H9 (cell line): ENCODE measurements at regions not wholly inside any gene's neighbourhood (a gene's known extent, or its start where the extent isn't known, plus 50 kb on each side); places are given as distances from the start of the nearest gene placed in this dataset.

Experiments
- DNase-seq: peaks from one replicate; pipeline ENCODE4 v3.0.0-alpha.2; 2017
- H2AFZ ChIP-seq: one replicate; pipeline ENCODE4 v1.6.1; 2013; ENCODE audit warnings: mild to moderate bottlenecking, low read length, control low read depth, moderate library complexity
- H2AK5ac ChIP-seq: 2 replicates; pipeline ENCODE4 v1.6.1; 2013; ENCODE audit warnings: low read length, control low read depth, mixed read lengths; ENCODE audit not compliant: insufficient read length
- H2BK120ac ChIP-seq: one replicate; pipeline ENCODE4 v1.6.1; 2013; ENCODE audit warnings: low read depth, mild to moderate bottlenecking, low read length, control low read depth, inconsistent platforms; ENCODE audit not compliant: poor library complexity, severe bottlenecking
- H2BK12ac ChIP-seq: 2 replicates; pipeline ENCODE4 v1.6.1; 2013; ENCODE audit warnings: low read length, control low read depth, mixed read lengths, low read depth; ENCODE audit not compliant: insufficient read length
- H2BK15ac ChIP-seq: 2 replicates; pipeline ENCODE4 v1.6.1; 2013; ENCODE audit warnings: low read depth, low read length, control low read depth
- H2BK20ac ChIP-seq: one replicate; pipeline ENCODE4 v1.6.1; 2013; ENCODE audit warnings: low read depth, mild to moderate bottlenecking, low read length, control low read depth, inconsistent platforms; ENCODE audit not compliant: poor library complexity, severe bottlenecking
- H2BK5ac ChIP-seq: 2 replicates; pipeline ENCODE4 v1.6.1; 2013; ENCODE audit warnings: low read length, control low read depth, mixed read lengths; ENCODE audit not compliant: insufficient read length
- H3K14ac ChIP-seq: 2 replicates; pipeline ENCODE4 v1.6.1; 2013; ENCODE audit warnings: low read length, control low read depth; ENCODE audit not compliant: insufficient read depth
- H3K18ac ChIP-seq: 2 replicates; pipeline ENCODE4 v1.6.1; 2013; ENCODE audit warnings: low read depth, mild to moderate bottlenecking, mixed read lengths, low read length, control low read depth; ENCODE audit not compliant: insufficient read length
- H3K23ac ChIP-seq: 2 replicates; pipeline ENCODE4 v1.6.1; 2013; ENCODE audit warnings: low read length, control low read depth, mixed read lengths, low read depth; ENCODE audit not compliant: insufficient read length
- H3K23me2 ChIP-seq: 2 replicates; pipeline ENCODE4 v1.6.1; 2013; ENCODE audit warnings: low read depth, mild to moderate bottlenecking, mixed read lengths, low read length, control low read depth; ENCODE audit not compliant: insufficient read length, poor library complexity, severe bottlenecking
- H3K27ac ChIP-seq: 2 replicates; pipeline ENCODE4 v1.5.1; 2013; ENCODE audit warnings: low read length, control low read depth, mixed read lengths, low read depth; ENCODE audit not compliant: insufficient read length
- H3K27me3 ChIP-seq: 2 replicates; pipeline ENCODE4 v1.6.1; 2013; ENCODE audit warnings: low read length, control low read depth, inconsistent platforms; ENCODE audit not compliant: insufficient read depth
- H3K4ac ChIP-seq: 2 replicates; pipeline ENCODE4 v1.6.1; 2013; ENCODE audit warnings: low read depth, mild to moderate bottlenecking, control low read depth, inconsistent platforms, low read length, moderate library complexity
- H3K4me1 ChIP-seq: 2 replicates; pipeline ENCODE4 v1.6.1; 2013; ENCODE audit warnings: low read length, control low read depth, inconsistent platforms; ENCODE audit not compliant: insufficient read depth
- H3K4me2 ChIP-seq: 2 replicates; pipeline ENCODE4 v1.6.1; 2013; ENCODE audit warnings: low read length, control low read depth, mixed read lengths; ENCODE audit not compliant: insufficient read length, insufficient read depth
- H3K56ac ChIP-seq: 2 replicates; pipeline ENCODE4 v1.6.1; 2013; ENCODE audit warnings: low read depth, mild to moderate bottlenecking, mixed read lengths, low read length, control low read depth; ENCODE audit not compliant: insufficient read length
- H3K79me1 ChIP-seq: 2 replicates; pipeline ENCODE4 v1.6.1; 2013; ENCODE audit warnings: low read depth, mild to moderate bottlenecking, moderate library complexity, low read length, control low read depth, inconsistent platforms; ENCODE audit not compliant: insufficient read depth, poor library complexity, severe bottlenecking
- H3K79me2 ChIP-seq: 2 replicates; pipeline ENCODE4 v1.6.1; 2013; ENCODE audit warnings: low read length, control low read depth, inconsistent platforms; ENCODE audit not compliant: insufficient read depth
- H3K9ac ChIP-seq: 2 replicates; pipeline ENCODE4 v1.6.1; 2013; ENCODE audit warnings: low read length, control low read depth, mixed read lengths; ENCODE audit not compliant: insufficient read length; ENCODE audit errors: extremely low read depth
- H3K9me3 ChIP-seq: one replicate; pipeline ENCODE4 v1.6.1; 2013; ENCODE audit warnings: low read depth, low read length, inconsistent platforms; ENCODE audit not compliant: control insufficient read depth
- H3T11ph ChIP-seq: one replicate; pipeline ENCODE4 v1.6.1; 2013; ENCODE audit warnings: mild to moderate bottlenecking, low read length, control low read depth, inconsistent platforms
- H4K20me1 ChIP-seq: one replicate; pipeline ENCODE4 v1.6.1; 2013; ENCODE audit not compliant: control insufficient read depth, insufficient read length, insufficient read depth
- H4K5ac ChIP-seq: 2 replicates; pipeline ENCODE4 v1.6.1; 2013; ENCODE audit warnings: low read depth, mild to moderate bottlenecking, mixed read lengths, low read length, control low read depth; ENCODE audit not compliant: insufficient read length
- H4K8ac ChIP-seq: replicated peaks from 2 replicates; pipeline ENCODE4 v1.6.1; 2013; ENCODE audit warnings: low read length, control low read depth, mixed read lengths, low read depth; ENCODE audit not compliant: insufficient read length
- H4K91ac ChIP-seq: 2 replicates; pipeline ENCODE4 v1.6.1; 2013; ENCODE audit warnings: low read depth, mild to moderate bottlenecking, moderate library complexity, mixed read lengths, low read length, control low read depth; ENCODE audit not compliant: insufficient read length
- H3K27ac Mint-ChIP-seq, 3 experiments: 2 replicates in 2 of 3; 3 replicates in 1 of 3; pipeline ENCODE4 v1.8.0; 2020 to 2021; ENCODE audit warnings: mixed read lengths in 3 of 3, mild to moderate bottlenecking in 1 of 3, moderate library complexity in 1 of 3
- H3K27me3 Mint-ChIP-seq: 2 replicates; pipeline ENCODE4 v1.8.0; 2021; ENCODE audit warnings: low read depth, mild to moderate bottlenecking, moderate library complexity, mixed read lengths
- H3K36me3 Mint-ChIP-seq, 3 experiments: 2 replicates in 2 of 3; 3 replicates in 1 of 3; pipeline ENCODE4 v1.8.0; 2020 to 2021; ENCODE audit warnings: low read depth in 3 of 3, mixed read lengths in 3 of 3; ENCODE audit not compliant: insufficient read depth in 1 of 3
- H3K4me1 Mint-ChIP-seq, 2 experiments: 2 replicates each; pipeline ENCODE4 v1.8.0; 2020; ENCODE audit warnings: mixed read lengths in 2 of 2
- H3K4me3 Mint-ChIP-seq, 2 experiments: 2 replicates in 1 of 2; 3 replicates in 1 of 2; pipeline ENCODE4 v1.8.0; 2020 to 2021; ENCODE audit warnings: mild to moderate bottlenecking in 2 of 2, mixed read lengths in 2 of 2, moderate library complexity in 1 of 2
- H3K9me3 Mint-ChIP-seq, 2 experiments: 2 replicates in 1 of 2; 3 replicates in 1 of 2; pipeline ENCODE4 v1.8.0; 2020; ENCODE audit warnings: mild to moderate bottlenecking in 2 of 2, mixed read lengths in 2 of 2, moderate library complexity in 1 of 2
- CTCF ChIP-seq: fragments of 200-600 bp; sonication (generic); conservative IDR thresholded peaks from 3 replicates; pipeline ENCODE4 v1.8.0; 2021; ENCODE audit warnings: antibody characterized with exemption, mild to moderate bottlenecking
- WGBS: extraction: QIAGEN DNeasy Blood & Tissue Kit; methylation state at CpG from one replicate; pipeline ENCODE4 v1.1.7; 2013; ENCODE audit warnings: missing lambda C conversion rate, low lambda C conversion rate, mixed read lengths; ENCODE audit not compliant: insufficient read length; ENCODE audit errors: extremely low coverage; 5-methylcytosine and 5-hydroxymethylcytosine counted together

DNA sequence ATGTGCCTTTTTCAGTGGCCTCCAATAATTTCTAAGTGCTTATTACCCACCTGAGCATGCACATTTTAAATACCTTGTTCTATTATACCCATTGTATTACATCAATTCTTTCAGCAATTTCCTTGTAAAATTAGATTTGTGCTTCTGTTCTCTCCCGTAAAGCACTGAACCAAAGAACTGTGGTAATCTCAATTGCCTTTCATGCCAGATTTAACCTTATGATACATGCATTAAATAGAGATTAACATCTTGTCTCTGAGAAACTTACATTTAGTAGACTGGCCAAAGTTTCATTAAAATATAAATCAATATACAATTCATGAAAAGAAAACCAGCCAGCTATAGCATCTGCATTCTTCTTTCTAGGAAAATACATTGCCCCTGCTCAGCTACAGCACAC lies 137.2 kb downstream of the EFNB2 start:
- Histone ChIP-seq H3K9ac (no peak overlapping the region), H3K4ac (no peak overlapping the region), H3K79me1 (no peaks in the 10 kb centered on the region), H3K23me2 (no peaks in the 10 kb centered on the region), H4K20me1 (no peaks in the 10 kb centered on the region), H3K14ac (no peak overlapping the region), H3K4me2 (no peak overlapping the region), H3K23ac (no peak overlapping the region), H2AFZ (no peak overlapping the region), H3K56ac (no peak overlapping the region), H3K27ac (no peak overlapping the region), H3K9me3 (no peaks in the 10 kb centered on the region), H2BK5ac (no peak overlapping the region), H4K8ac (no peak overlapping the region), H2BK120ac (no peak overlapping the region), H4K5ac (no peak overlapping the region), H2BK12ac (no peak overlapping the region), H3K27me3 (no peaks in the 10 kb centered on the region), H3K4me1 (peaks cover 4% of the 10 kb centered on the region; the same call in 1 of the 2 replicates), H2AK5ac (no peak overlapping the region), H2BK15ac (no peak overlapping the region), H3K18ac (no peak overlapping the region), H2BK20ac (no peak overlapping the region), H3K79me2 (no peaks in the 10 kb centered on the region), H4K91ac (no peak overlapping the region), H3T11ph (no peak overlapping the region)
- Mint-ChIP-seq H3K4me3 (no peak overlapping the region), H3K4me1 (peaks cover 13 to 16% of the 10 kb centered on the region in 2 experiments), H3K9me3 (no peaks in the 10 kb centered on the region), H3K36me3 (no peaks in the 10 kb centered on the region), H3K27ac (no peak overlapping the region), H3K27me3 (no peaks in the 10 kb centered on the region)
- no peak for TF ChIP-seq CTCF
- no peak for DNase-seq
- WGBS: no CpG with 5 or more reads among the region's 1 CpG
